H9 (cell line): ENCODE measurements at regions not wholly inside any gene's neighbourhood (a gene's known extent, or its start where the extent isn't known, plus 50 kb on each side); places are given as distances from the start of the nearest gene placed in this dataset.

ENCODE experiments used
- DNase-seq: peaks from one replicate; pipeline ENCODE4 v3.0.0-alpha.2; 2017
- H2AFZ ChIP-seq: one replicate; pipeline ENCODE4 v1.6.1; 2013; ENCODE audit warnings: mild to moderate bottlenecking, low read length, control low read depth, moderate library complexity
- H2AK5ac ChIP-seq: 2 replicates; pipeline ENCODE4 v1.6.1; 2013; ENCODE audit warnings: low read length, control low read depth, mixed read lengths; ENCODE audit not compliant: insufficient read length
- H2BK120ac ChIP-seq: one replicate; pipeline ENCODE4 v1.6.1; 2013; ENCODE audit warnings: low read depth, mild to moderate bottlenecking, low read length, control low read depth, inconsistent platforms; ENCODE audit not compliant: poor library complexity, severe bottlenecking
- H2BK12ac ChIP-seq: 2 replicates; pipeline ENCODE4 v1.6.1; 2013; ENCODE audit warnings: low read length, control low read depth, mixed read lengths, low read depth; ENCODE audit not compliant: insufficient read length
- H2BK15ac ChIP-seq: 2 replicates; pipeline ENCODE4 v1.6.1; 2013; ENCODE audit warnings: low read depth, low read length, control low read depth
- H2BK20ac ChIP-seq: one replicate; pipeline ENCODE4 v1.6.1; 2013; ENCODE audit warnings: low read depth, mild to moderate bottlenecking, low read length, control low read depth, inconsistent platforms; ENCODE audit not compliant: poor library complexity, severe bottlenecking
- H2BK5ac ChIP-seq: 2 replicates; pipeline ENCODE4 v1.6.1; 2013; ENCODE audit warnings: low read length, control low read depth, mixed read lengths; ENCODE audit not compliant: insufficient read length
- H3K14ac ChIP-seq: 2 replicates; pipeline ENCODE4 v1.6.1; 2013; ENCODE audit warnings: low read length, control low read depth; ENCODE audit not compliant: insufficient read depth
- H3K18ac ChIP-seq: 2 replicates; pipeline ENCODE4 v1.6.1; 2013; ENCODE audit warnings: low read depth, mild to moderate bottlenecking, mixed read lengths, low read length, control low read depth; ENCODE audit not compliant: insufficient read length
- H3K23ac ChIP-seq: 2 replicates; pipeline ENCODE4 v1.6.1; 2013; ENCODE audit warnings: low read length, control low read depth, mixed read lengths, low read depth; ENCODE audit not compliant: insufficient read length
- H3K23me2 ChIP-seq: 2 replicates; pipeline ENCODE4 v1.6.1; 2013; ENCODE audit warnings: low read depth, mild to moderate bottlenecking, mixed read lengths, low read length, control low read depth; ENCODE audit not compliant: insufficient read length, poor library complexity, severe bottlenecking
- H3K27ac ChIP-seq: 2 replicates; pipeline ENCODE4 v1.5.1; 2013; ENCODE audit warnings: low read length, control low read depth, mixed read lengths, low read depth; ENCODE audit not compliant: insufficient read length
- H3K27me3 ChIP-seq: 2 replicates; pipeline ENCODE4 v1.6.1; 2013; ENCODE audit warnings: low read length, control low read depth, inconsistent platforms; ENCODE audit not compliant: insufficient read depth
- H3K4ac ChIP-seq: 2 replicates; pipeline ENCODE4 v1.6.1; 2013; ENCODE audit warnings: low read depth, mild to moderate bottlenecking, control low read depth, inconsistent platforms, low read length, moderate library complexity
- H3K4me1 ChIP-seq: 2 replicates; pipeline ENCODE4 v1.6.1; 2013; ENCODE audit warnings: low read length, control low read depth, inconsistent platforms; ENCODE audit not compliant: insufficient read depth
- H3K4me2 ChIP-seq: 2 replicates; pipeline ENCODE4 v1.6.1; 2013; ENCODE audit warnings: low read length, control low read depth, mixed read lengths; ENCODE audit not compliant: insufficient read length, insufficient read depth
- H3K56ac ChIP-seq: 2 replicates; pipeline ENCODE4 v1.6.1; 2013; ENCODE audit warnings: low read depth, mild to moderate bottlenecking, mixed read lengths, low read length, control low read depth; ENCODE audit not compliant: insufficient read length
- H3K79me1 ChIP-seq: 2 replicates; pipeline ENCODE4 v1.6.1; 2013; ENCODE audit warnings: low read depth, mild to moderate bottlenecking, moderate library complexity, low read length, control low read depth, inconsistent platforms; ENCODE audit not compliant: insufficient read depth, poor library complexity, severe bottlenecking
- H3K79me2 ChIP-seq: 2 replicates; pipeline ENCODE4 v1.6.1; 2013; ENCODE audit warnings: low read length, control low read depth, inconsistent platforms; ENCODE audit not compliant: insufficient read depth
- H3K9ac ChIP-seq: 2 replicates; pipeline ENCODE4 v1.6.1; 2013; ENCODE audit warnings: low read length, control low read depth, mixed read lengths; ENCODE audit not compliant: insufficient read length; ENCODE audit errors: extremely low read depth
- H3K9me3 ChIP-seq: one replicate; pipeline ENCODE4 v1.6.1; 2013; ENCODE audit warnings: low read depth, low read length, inconsistent platforms; ENCODE audit not compliant: control insufficient read depth
- H3T11ph ChIP-seq: one replicate; pipeline ENCODE4 v1.6.1; 2013; ENCODE audit warnings: mild to moderate bottlenecking, low read length, control low read depth, inconsistent platforms
- H4K20me1 ChIP-seq: one replicate; pipeline ENCODE4 v1.6.1; 2013; ENCODE audit not compliant: control insufficient read depth, insufficient read length, insufficient read depth
- H4K5ac ChIP-seq: 2 replicates; pipeline ENCODE4 v1.6.1; 2013; ENCODE audit warnings: low read depth, mild to moderate bottlenecking, mixed read lengths, low read length, control low read depth; ENCODE audit not compliant: insufficient read length
- H4K8ac ChIP-seq: replicated peaks from 2 replicates; pipeline ENCODE4 v1.6.1; 2013; ENCODE audit warnings: low read length, control low read depth, mixed read lengths, low read depth; ENCODE audit not compliant: insufficient read length
- H4K91ac ChIP-seq: 2 replicates; pipeline ENCODE4 v1.6.1; 2013; ENCODE audit warnings: low read depth, mild to moderate bottlenecking, moderate library complexity, mixed read lengths, low read length, control low read depth; ENCODE audit not compliant: insufficient read length
- H3K27ac Mint-ChIP-seq, 3 experiments: 2 replicates in 2 of 3; 3 replicates in 1 of 3; pipeline ENCODE4 v1.8.0; 2020 to 2021; ENCODE audit warnings: mixed read lengths in 3 of 3, mild to moderate bottlenecking in 1 of 3, moderate library complexity in 1 of 3
- H3K27me3 Mint-ChIP-seq: 2 replicates; pipeline ENCODE4 v1.8.0; 2021; ENCODE audit warnings: low read depth, mild to moderate bottlenecking, moderate library complexity, mixed read lengths
- H3K36me3 Mint-ChIP-seq, 3 experiments: 2 replicates in 2 of 3; 3 replicates in 1 of 3; pipeline ENCODE4 v1.8.0; 2020 to 2021; ENCODE audit warnings: low read depth in 3 of 3, mixed read lengths in 3 of 3; ENCODE audit not compliant: insufficient read depth in 1 of 3
- H3K4me1 Mint-ChIP-seq, 2 experiments: 2 replicates each; pipeline ENCODE4 v1.8.0; 2020; ENCODE audit warnings: mixed read lengths in 2 of 2
- H3K4me3 Mint-ChIP-seq, 2 experiments: 2 replicates in 1 of 2; 3 replicates in 1 of 2; pipeline ENCODE4 v1.8.0; 2020 to 2021; ENCODE audit warnings: mild to moderate bottlenecking in 2 of 2, mixed read lengths in 2 of 2, moderate library complexity in 1 of 2
- H3K9me3 Mint-ChIP-seq, 2 experiments: 2 replicates in 1 of 2; 3 replicates in 1 of 2; pipeline ENCODE4 v1.8.0; 2020; ENCODE audit warnings: mild to moderate bottlenecking in 2 of 2, mixed read lengths in 2 of 2, moderate library complexity in 1 of 2
- CTCF ChIP-seq: fragments of 200-600 bp; sonication (generic); conservative IDR thresholded peaks from 3 replicates; pipeline ENCODE4 v1.8.0; 2021; ENCODE audit warnings: antibody characterized with exemption, mild to moderate bottlenecking
- WGBS: extraction: QIAGEN DNeasy Blood & Tissue Kit; methylation state at CpG from one replicate; pipeline ENCODE4 v1.1.7; 2013; ENCODE audit warnings: missing lambda C conversion rate, low lambda C conversion rate, mixed read lengths; ENCODE audit not compliant: insufficient read length; ENCODE audit errors: extremely low coverage; 5-methylcytosine and 5-hydroxymethylcytosine counted together

- Histone ChIP-seq H3K56ac (no peak overlapping the region), H2BK5ac (no peak overlapping the region), H3K18ac (no peak overlapping the region), H2BK20ac (no peak overlapping the region), H4K91ac (no peak overlapping the region), H2BK15ac (no peak overlapping the region), H4K20me1 (no peaks in the 10 kb centered on the region), H3K4ac (no peak overlapping the region), H3K27ac (no peak overlapping the region), H3K9ac (no peak overlapping the region), H3K23me2 (no peaks in the 10 kb centered on the region), H4K8ac (no peak overlapping the region), H3T11ph (no peak overlapping the region), H3K4me2 (no peak overlapping the region), H3K9me3 (no peaks in the 10 kb centered on the region), H2BK12ac (no peak overlapping the region), H4K5ac (no peak overlapping the region), H3K14ac (no peak overlapping the region), H2BK120ac (no peak overlapping the region), H2AFZ (no peak overlapping the region), H3K4me1 (peaks cover 2% of the 10 kb centered on the region; the same call in 1 of the 2 replicates), H3K79me1 (no peaks in the 10 kb centered on the region), H3K23ac (no peak overlapping the region), H2AK5ac (no peak overlapping the region), H3K79me2 (no peaks in the 10 kb centered on the region), H3K27me3 (no peaks in the 10 kb centered on the region)
- Mint-ChIP-seq H3K36me3 (peaks cover 0 to 18% (median 8%) of the 10 kb centered on the region in 3 experiments; a peak in 3 of 7 replicates), H3K9me3 (no peaks in the 10 kb centered on the region; a peak in 3 of 5 replicates), H3K4me3 (no peak overlapping the region), H3K27ac (peak overlapping the region in 1 of 3 experiments; percentile 45; a peak in 1 of 7 replicates), H3K4me1 (peaks cover 45 to 48% of the 10 kb centered on the region in 2 experiments), H3K27me3 (no peaks in the 10 kb centered on the region)
- no peak for TF ChIP-seq CTCF
- no CpG with 5 or more reads among the region's 4 CpGs for WGBS
- DNase-seq: no peak
Measured at GRCh38 chr21:19557488-19557887, 1153.9 kb upstream of the TMPRSS15 start.
